COLO668 (cell line): ENCODE measurements at regions not wholly inside any gene's neighbourhood (a gene's known extent, or its start where the extent isn't known, plus 50 kb on each side); places are given as distances from the start of the nearest gene placed in this dataset.
"Not testable (repeated sequence)": the region's sequence is repeated elsewhere in the genome, so short reads cannot be mapped to it uniquely, and the experiment has no call there.

Source experiments
- DNase-seq: peaks from one replicate; lab custom pipeline; 2025; ENCODE audit not compliant: unreplicated experiment; lab: John Stamatoyannopoulos, UW

DNA sequence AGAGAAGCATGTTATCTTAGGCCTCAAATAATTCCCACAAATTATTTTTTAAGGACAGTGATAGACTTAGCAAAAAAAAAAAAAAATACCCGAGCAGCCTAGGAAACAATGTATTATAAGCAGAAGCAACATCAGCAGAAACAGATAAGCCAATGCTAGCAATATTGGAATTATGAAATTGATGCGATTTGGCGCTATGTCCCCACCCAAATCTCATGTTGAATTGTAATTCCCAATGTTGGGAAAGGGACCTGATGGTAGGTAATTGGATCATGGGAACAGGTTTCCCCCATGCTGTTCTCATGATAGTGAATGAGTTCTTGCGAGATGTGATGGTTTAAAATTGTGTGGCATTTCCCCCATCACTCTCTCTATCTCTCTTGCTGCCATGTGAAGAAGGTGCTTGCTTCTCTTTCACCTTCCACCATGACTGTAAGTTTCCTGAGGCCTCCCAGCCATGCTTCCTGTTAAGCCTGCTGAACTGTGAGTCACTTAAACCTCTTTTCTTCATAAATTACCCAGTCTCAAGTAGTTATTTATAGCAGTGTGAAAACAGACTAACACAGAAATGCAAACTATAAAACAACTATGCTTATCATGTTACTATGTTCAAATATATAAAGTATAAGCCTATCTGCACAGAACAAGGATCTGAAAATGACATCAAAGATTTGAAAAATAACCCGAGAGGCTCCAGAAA, 75.6 kb upstream of the HIVEP3 start:
- DNase-seq: no peak

DNA sequence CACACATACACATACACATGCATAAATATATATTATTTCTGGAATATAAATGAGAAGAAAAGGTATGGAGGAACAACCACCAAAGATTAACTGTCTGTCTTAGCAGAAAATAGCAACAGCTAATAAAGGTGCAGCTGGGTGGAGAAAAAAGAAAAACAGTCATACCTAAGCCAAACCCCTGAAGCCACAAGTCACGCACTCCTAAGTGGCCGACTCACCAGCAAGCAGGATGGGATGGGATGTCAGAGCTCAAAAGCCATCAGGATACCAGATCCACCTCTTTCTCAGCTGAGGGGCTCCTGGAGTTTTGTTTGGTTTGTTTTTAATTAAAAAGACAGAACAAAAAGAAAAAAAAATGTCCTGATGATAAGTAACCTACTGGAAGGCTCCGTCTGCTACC, 64.7 kb upstream of the HIVEP3 start:
- DNase-seq: no peak

DNA sequence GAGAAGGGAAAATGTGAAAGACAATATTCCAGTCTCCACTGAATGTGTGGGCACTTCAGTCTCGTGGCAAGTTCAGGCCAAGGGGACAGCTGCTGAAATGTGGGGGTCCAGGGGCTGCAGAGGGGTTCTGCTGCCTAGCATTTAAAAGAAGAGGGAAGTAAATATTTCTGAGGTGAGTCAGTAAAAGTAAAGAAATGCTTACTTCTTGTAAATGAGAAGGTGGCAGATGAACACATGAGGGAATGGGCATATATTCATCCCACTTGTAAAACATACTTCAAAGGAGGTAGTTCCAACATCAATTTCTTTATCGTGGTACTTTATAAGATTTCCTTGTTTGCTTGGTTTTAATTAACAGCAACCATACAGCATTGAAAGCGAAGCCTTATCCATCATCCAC, 63.1 kb upstream of the HIVEP3 start:
- no peak for DNase-seq

DNA sequence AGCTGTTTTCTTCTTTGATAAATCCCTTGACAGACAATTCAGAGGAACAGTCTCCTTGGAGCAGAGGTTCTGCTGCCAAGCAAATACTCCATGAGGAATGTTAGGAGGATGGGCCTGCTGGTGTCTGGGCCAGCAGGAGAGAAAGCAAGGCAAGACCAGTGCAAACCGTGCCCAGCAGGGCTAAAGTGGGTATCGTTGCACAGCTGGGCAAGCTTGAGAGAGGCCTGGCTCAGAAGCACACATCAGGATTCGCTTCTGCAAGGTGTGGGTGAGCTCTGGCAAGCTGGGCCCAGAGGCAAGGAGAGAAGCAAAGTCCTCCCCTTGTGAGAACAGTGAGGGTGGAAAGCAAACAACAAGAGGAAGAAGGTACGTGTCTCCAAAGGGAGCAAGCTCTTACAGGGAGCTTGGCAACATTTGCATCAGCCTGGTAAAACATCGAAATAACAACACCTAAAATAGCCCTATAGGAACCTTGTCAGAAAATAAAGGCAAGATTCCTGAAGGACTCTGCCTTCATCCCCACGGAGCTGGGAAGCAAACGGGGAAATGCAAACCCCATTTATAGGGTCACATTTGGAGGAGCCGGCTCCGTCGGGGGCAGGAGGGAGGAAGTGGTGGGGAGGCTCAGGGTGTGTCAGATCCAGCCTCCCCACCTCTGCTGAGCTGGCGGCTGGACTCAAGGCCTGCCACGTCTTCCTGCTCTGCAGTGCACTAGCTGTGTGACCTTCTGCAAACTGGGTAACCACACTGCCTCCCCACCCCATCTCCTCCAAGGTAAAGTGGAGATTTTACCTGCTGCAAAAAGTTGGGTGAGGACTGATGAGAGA, 62.3 kb upstream of the HIVEP3 start:
- no peak for DNase-seq

DNA sequence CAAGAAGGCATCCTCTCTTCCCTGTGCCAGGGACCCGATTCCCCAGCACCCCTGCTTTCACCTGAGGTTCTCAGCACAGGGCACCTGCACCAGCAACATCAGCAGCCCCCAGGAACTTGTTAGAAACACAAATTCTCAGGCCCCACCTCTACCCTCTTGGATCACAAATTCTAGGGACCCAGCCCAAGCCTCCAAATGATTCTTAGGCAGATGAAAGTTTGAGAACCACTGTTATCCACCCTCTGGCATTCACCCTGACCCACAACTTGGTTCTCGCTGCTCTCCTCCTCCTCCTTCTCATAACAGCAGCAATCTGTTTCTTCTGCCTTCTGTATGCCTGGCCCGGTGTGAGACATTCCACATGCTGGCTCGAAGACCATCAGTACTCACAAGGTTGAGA, 60.3 kb upstream of the HIVEP3 start:
- DNase-seq: no peak

DNA sequence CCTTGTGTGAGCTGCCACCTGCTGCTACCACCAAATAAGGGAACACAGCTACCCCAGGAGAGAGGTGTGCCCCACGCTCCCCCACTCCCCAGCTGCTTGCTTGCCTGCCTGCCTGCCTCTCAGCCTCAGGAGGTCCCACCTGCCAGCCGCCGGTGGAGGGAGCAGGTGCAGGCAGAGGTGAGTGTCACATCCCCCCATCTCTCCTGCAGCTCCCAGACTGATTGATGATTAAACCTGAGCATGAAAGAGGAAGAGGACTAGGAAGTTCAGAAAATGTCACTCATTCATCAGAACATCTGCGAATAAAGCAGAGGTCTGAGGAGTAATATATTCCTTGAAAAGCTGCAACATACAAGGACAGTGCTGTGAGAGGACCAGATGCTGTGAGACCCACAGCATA, 58.6 kb upstream of the HIVEP3 start:
- peak; percentile 98 for DNase-seq

DNA sequence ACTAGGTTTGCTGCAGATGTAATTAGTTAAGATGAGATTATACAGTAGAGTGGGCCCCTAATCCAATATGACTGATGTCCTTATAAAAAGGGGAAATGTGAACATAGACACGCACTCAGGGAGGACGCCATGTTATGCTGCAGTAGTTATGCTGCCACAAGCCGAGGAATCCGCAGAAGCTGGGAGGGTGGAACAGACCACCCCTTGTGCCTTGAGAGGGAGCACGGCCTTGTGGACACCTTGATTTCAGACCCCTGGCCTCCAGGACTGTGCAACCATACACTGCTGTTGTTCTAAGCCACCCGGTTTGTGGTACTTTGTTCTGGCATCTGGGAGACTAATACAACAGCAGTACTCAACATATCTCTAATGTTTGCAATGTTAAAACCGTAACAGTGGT, 57.9 kb upstream of the HIVEP3 start:
- no peak for DNase-seq

DNA sequence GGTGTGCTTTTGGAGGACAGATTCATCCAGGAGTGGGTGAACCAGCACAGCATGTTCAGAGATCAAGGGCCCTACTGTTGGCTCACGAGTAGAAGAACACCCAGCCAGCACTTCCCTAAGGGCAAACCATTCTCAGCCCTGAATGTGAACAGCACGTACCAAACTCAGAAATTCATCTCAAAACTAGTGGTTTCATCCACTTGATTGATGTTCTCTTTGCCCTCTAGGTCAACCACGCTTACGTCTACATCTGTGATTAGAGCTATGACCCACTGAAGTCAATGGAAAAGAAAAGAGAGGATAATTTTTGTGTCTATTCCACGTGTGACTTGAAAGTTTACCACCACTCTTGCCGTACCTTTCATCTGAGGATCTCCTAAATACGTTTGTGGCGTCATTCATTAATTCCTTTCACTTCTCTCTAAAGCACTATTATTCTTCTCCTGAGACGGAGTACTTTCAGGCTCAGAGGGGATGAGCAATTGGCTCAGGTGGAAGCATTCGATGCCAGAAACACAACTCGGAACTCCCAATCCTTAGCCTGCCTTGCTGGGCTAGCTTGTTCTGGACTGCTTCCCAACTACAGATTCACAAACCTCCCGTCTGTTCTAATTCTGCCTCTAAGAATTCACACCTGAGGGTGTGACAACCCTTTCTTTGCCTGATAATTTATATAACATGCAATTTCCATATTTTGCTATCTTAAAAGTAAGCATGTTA, 57.3 kb upstream of the HIVEP3 start:
- no peak for DNase-seq

DNA sequence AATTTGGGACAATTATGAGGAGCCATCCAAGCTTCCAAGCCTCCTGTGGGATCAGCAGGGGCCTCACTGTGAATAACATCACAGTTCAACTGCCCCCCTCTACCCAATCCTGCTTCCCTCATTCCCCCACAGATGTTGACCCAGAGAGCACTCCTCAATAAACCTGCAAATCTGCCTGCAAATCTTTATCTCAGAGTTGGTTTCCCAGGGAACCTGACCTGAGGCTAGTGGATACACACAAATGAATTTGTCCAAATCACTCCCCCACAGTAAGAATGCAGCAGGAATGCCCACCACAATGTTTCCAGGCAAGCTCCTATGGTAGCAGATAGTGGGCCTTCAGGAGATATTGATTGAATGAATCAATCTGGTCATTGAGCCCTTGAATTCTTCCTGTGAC, 56.4 kb upstream of the HIVEP3 start:
- no peak for DNase-seq

DNA sequence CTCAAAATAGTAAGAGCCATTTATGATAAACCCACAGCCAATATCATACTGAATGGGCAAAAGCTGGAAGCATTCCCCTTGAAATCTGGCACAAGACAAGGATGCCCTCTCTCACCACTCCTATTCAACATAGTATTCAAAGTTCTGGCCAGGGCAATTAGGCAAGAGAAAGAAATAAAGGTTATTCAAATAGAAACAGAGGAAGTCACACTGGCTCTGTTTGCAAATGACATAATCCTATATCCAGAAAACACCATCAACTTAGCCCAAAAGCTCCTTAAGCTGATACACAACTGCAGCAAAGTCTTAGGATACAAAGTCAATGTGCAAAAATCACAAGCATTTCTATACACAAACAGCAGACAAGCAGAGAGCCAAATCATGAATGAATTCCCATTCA, 49.8 kb upstream of the HIVEP3 start:
- not testable (repeated sequence) for DNase-seq
